NCI-H82 treated with DMSO at 0.1 percent for 48 hours (cell line): ENCODE measurements at regions not wholly inside any gene's neighbourhood (a gene's known extent, or its start where the extent isn't known, plus 50 kb on each side); places are given as distances from the start of the nearest gene placed in this dataset.

Source experiments
- DNase-seq: peaks from one replicate; lab custom pipeline; 2025; ENCODE audit not compliant: unreplicated experiment; lab: John Stamatoyannopoulos, UW

GRCh38 chr5:117999939-118000549 is 988.3 kb downstream of the DTWD2 start:
- DNase-seq, result no peak

- DNase-seq, result no peak
These were observed 1005.7 kb downstream of the DTWD2 start for GRCh38 chr5:117982691-117983090.

GRCh38 chr5:117973785-117974184 is 1014.6 kb downstream of the DTWD2 start:
- DNase-seq, result no peak

GRCh38 chr5:117955831-117956230 is 1032.5 kb downstream of the DTWD2 start:
- no peak for DNase-seq

DNA sequence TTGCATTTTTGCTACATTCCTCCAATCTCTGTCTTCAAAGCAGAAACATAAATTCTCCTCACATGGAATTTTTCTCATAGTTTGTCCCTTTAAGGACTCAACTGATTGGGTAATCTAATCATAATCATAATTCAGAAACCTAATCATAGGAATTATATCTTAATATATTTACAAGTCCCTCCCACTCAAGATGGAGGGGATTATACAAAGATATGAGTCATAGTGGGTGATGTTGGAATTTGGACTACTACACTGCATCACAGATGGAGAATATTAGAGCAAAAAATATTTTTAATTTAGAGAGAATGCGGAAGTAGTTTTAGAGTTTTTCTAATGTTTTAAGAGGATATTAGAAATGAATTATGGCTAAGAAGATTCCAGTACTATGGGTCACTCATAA is 1034.0 kb downstream of the DTWD2 start:
- no peak for DNase-seq

GRCh38 chr5:117953272-117953671 is 1035.1 kb downstream of the DTWD2 start:
- no peak for DNase-seq

- DNase-seq, result no peak
These were observed 1040.5 kb downstream of the DTWD2 start for GRCh38 chr5:117947836-117948235.

GRCh38 chr5:117947121-117947520 is 1041.2 kb downstream of the DTWD2 start:
- no peak for DNase-seq

DNA sequence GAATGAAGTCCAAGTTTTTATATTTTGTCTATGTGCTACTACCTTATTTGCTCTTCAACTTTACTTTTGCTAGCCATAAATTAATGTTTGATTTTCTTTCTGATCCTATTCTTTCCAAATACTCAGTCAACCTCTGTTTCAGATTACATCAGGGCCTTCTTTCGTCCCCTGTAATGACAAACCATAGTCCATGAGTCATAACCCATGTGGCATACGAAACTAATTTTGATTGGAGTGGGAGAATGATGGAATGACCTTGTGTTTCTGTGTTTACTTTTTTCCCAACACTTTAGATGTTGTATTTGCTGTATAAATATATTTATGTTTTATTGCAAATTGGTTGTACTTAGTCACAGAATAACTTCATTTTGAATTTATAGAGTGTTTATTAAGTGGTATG is 1043.1 kb downstream of the DTWD2 start:
- DNase-seq, result no peak

GRCh38 chr5:117943541-117943940 is 1044.8 kb downstream of the DTWD2 start:
- no peak for DNase-seq

- no peak for DNase-seq
These were observed 1045.4 kb downstream of the DTWD2 start for GRCh38 chr5:117942861-117943519.

- no peak for DNase-seq
These were observed 1095.1 kb downstream of the DTWD2 start for GRCh38 chr5:117893211-117893610.

GRCh38 chr5:117892360-117892759 is 1096.0 kb downstream of the DTWD2 start:
- no peak for DNase-seq

DNA sequence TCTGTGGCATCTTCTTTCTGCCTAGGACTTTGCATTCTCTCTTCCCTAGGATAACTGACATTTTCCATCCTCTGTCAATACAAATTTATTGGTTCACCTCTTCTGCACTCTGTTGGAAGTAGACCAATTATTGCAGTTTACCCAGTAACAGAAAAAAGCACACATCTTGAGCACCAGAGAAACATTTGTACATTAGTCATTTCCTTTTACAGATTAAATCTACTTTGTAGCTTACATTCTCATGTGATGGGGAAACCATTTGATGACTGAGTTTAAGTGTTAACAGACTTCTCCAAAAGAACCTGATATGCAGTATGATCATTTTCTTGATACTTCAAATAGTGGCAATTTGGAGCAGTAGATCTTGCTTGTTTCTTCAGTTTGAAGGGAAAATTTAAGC is 1098.8 kb downstream of the DTWD2 start:
- no peak for DNase-seq

DNA sequence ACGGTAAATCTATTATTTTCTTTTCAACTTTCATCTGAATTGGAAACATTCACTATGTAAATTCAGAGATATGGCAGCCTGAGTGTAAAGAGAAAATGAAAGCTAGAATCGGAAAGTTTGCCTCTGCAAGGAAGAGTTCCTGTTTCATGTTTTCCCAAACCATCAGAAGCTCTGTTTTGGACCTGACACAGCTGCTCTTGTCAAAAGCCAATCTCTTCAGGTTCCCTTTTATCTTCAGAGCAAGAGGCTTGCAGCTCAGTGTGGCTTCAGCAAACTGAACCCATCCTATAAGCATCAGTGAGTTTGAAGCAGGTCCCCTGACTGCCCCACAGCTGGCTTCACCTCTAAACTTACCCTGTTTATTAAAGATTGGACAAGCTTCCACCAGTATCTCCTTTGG is 1099.7 kb downstream of the DTWD2 start:
- DNase-seq, result no peak

DNA sequence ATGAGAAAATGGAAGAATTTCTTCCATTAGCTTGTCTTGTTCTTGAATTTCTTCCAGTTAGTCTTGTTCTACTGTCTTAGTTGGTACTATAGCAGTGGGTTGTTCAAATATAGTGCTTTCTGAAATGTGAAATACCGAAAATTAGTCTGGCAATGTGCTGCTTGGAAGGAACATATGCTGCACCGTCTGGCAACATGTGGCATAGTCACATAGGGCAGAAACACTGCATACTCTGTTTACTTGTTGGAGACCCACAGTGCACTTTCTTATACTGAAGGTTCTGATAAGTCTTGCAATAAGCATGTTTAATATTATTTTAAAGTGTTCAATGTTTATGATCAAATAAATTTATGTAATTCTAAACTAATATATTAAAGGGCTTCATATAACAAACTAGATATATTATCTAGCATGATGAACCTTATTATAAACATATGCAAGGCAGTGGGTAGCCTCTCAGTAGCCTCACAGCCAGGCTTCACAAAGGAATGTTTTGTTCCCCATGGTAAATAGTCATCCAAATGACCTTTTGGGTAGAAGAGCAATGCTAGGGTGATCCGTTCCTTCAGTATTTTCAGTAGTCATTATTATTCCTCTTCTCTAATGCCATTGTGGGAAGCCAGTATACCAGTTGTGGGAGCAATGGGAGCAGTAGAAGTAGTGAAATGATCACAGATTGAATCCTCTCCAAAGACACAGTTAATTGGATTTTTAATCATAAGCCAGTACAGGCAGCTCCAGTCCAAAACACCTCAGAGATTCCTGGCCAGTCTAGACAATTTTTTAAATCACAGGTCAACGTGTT is 1106.7 kb downstream of the DTWD2 start:
- peak; percentile 40 for DNase-seq

DNA sequence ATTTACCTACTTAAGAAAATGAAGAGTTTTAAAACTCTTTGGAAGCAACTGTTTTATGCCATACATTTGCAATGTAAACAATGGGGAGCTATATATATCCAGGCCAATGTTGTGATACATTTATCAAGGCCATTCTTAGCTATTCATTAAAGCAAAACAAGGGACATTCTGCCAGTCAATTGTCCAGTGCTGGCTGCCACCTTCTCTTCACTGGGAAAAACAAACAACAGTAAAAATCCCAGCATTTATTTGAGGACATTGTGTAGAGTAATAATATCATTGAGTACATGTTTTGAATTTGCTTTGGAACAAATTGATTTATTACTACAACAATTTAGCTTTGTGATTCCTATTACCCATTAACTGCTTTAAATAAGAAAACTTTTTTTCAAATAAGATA is 1107.4 kb downstream of the DTWD2 start:
- no peak for DNase-seq

- DNase-seq, result no peak
These were observed 1110.6 kb downstream of the DTWD2 start for GRCh38 chr5:117877731-117878130.

DNA sequence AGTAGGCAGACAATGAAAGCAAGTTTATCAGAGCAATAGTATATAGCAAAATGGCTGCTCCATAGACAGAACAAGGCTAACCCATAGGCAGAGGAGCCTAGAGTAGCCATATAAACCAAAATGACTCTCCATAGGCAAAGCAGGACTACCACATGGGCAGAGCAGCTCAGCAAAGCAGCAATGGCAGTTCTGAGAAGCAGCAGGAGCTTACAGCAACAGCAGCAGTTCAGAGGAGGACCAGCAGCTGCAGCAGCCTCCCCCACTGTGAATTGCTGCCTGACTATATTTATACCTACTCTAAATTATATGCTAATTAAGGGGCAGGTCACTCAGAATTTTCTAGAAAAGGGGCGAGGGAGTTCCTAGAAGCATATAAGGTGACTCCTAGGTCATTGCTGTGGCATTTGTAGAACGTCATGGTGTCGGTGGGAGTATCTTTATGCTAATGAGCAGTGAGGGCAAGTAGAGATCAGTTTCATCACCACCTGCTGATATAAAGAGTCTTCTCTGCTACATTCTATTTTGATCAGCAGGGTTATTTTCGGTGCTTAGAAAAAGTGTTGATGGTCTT is 1115.5 kb downstream of the DTWD2 start:
- DNase-seq, result no peak

GRCh38 chr5:117869596-117869995 is 1118.8 kb downstream of the DTWD2 start:
- DNase-seq, result no peak

DNA sequence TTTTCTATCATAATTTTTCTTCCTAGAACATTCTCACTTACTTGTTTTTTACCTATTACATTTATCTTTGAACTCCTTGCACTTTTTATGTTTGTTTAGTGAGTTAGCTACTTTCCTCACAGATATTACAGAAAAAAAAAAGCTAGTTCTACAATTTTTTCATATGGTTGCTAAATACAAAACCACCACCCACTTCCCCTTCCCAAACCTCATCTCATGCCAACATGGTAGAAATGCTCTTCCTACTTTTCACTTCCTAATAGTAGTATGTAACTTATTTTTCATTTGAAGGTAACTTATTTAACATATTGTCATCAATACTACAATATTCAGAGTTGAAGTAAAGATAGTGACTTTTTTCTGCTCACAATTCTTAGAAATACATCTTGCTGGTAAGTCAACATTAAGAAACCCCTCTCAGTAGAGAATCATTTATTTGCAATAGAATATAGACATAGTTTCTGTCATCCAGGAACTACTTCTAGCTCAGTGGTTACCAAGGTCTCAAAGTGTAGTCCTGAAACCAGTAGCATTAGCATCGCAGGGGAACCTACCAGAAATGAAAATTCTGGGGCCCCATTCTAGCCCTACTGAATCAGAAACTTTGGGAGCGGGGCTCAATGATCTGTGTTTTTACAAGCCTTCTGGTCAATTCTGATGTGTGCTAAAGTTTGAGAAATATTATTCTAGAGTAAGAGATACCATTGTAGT is 1124.6 kb downstream of the DTWD2 start:
- DNase-seq, result no peak
